ENCODE measurements at regions not wholly inside any gene's neighbourhood (a gene's known extent, or its start where the extent isn't known, plus 50 kb on each side); places are given as distances from the start of the nearest gene placed in this dataset.
"Not testable (repeated sequence)": the region's sequence is repeated elsewhere in the genome, so short reads cannot be mapped to it uniquely, and the experiment has no call there.

DNA sequence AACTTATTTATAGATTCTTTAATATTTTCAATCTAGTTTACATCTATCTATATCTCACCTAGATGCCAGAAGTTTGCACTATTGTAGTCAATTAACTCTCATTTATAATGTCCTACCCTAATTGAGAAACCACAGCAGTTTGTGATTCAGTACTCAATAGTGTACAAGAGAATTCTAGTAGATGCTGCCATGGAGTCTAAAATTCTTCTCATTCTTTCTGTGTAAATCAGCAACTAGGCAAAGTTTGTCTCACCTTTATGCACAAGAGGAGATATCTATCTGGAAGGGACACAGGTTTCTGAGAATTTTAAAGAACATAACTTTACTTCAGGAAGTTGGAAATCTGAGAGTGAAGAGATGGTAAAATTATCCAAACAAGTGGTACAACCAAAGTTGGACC, 173.0 kb upstream of the FBXL7 start:
- no peak for DNase-seq

DNA sequence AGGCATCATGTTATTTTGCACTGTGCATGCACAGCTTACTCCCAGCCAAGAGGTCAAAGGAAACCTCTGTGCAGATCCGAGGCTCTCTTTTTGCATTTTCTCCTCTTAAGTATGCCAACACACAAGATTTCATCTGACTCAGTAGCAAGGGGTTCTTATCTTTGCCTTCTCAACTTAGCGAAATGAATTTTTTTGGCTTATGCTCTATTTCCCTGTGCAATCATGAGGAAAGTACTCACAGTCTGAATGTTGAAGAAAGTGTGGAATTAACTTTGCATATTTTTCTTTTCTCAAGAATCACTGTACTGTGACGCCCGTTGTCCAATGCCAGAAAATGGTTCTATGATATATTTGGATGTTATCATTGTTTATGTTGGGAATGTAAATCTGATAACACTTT, 173.5 kb upstream of the FBXL7 start:
- no peak for DNase-seq

DNA sequence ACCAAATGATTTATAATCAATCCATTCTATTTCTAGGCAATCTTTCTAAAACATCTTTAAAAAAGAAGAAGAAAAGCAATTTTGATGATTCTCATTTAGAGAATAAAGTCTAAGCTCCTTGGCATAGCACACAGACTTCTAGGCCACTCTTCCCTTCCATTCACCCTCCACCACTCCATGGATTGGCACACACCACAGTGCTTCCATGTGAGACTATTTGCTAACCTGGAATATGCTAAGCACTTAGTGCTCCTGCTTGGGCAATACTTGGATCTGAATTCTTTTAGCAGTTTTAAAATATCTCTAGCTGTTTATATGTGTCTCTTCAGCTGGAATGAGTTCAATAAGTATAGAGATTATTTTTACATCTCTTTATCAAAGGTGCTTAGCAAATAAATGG, 177.6 kb upstream of the FBXL7 start:
- DNase-seq, result no peak

DNA sequence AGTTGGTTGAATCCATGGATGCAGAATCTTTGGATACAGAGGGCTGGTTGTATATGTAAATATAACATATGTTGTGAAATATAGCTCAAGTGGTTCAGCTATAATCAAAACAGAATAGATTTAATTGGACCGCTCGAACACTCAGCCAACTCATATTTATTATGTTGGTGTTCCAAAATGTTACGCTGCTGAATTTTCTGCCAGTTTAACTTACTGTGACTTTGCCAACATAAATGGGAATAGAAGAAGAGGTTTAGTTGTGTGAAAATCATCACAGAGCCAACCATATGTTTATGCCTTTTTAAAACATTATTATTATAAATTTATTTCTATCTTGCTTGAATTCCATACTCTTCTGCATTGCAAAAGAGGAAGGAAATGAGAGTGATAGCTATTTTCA, 178.2 kb upstream of the FBXL7 start:
- no peak for DNase-seq

DNA sequence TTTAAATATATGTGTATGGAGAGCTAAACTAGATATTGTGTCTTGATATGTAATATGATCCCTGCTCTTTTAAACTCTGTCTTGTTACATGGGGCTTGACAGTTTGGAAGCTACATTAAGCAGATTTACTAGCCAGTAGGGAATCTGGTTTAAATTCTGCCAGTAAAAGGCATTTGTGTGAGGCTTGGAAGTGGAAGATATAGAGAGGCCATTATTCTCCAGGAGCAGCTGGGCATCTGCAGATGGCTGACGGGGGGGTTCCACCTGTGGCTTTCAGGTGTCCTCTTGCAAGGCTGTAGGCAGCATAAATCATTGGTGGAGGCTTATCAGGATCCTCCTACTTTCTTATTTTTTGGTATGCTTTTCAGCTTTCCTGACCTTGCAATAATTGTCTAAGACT, 179.1 kb upstream of the FBXL7 start:
- no peak for DNase-seq

GRCh38 chr5:15304914-15305834, 194.8 kb upstream of the FBXL7 start:
- DNase-seq, result no peak

GRCh38 chr5:15304066-15304731, 195.8 kb upstream of the FBXL7 start:
- no peak for DNase-seq

GRCh38 chr5:15300141-15300540, 199.8 kb upstream of the FBXL7 start:
- no peak for DNase-seq

- no peak for DNase-seq
Measured at GRCh38 chr5:15290953-15291352, 209.0 kb upstream of the FBXL7 start.

DNA sequence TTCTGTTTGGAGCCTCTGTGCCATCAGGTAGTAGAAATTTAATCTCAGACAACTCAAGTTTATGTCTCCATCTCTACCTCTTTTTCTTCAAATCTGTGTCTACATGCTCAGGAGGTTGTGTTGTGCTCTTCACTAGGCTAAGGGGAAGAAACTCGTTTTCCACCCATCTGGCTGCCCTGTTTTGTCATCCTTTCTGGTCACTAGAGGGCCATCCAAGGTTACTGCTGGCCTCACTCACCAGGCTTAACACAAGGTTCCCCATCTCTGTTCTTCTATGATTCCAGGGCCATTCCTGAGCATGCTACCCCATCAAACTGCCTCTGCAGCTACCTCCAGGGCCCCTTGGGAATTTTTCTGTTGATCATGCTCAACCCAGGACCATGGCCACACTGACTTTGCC, 213.3 kb upstream of the FBXL7 start:
- DNase-seq, result no peak

DNA sequence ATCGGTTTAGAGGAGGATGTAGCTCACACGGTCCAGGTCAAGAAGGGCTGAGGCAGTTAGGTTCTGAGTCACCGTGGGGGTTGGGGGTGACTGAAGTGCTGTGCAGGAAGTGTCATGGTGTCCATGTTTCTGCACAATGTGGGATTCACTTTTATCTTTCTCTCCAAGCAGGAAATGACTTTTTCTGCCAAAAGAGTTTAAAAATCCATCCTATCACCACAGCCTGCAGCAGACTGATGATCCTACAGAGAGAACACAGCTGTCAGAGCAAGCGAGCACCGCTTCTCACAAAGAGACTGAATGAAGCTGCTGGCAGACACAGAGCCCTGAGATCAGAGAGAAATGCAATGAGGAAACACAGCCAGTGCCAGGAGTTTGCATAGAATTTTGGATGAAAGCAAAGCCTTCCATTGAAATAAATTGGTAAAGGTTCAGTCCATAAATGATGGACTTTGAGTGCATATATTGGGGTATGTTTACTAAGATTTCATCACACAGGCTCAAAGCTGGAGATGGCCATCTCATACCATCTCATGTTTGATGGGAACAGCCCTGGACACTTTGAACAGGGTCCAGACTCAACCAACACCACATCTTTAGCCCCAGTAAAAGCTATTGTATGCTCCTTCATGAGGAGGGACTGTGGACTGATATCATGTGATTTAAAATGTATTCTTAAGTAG, 213.9 kb upstream of the FBXL7 start:
- no peak for DNase-seq

GRCh38 chr5:15284706-15285105, 215.3 kb upstream of the FBXL7 start:
- DNase-seq, result no peak

- no peak for DNase-seq
Measured at GRCh38 chr5:15283076-15283475, 216.9 kb upstream of the FBXL7 start.

GRCh38 chr5:15282611-15283010, 217.4 kb upstream of the FBXL7 start:
- DNase-seq, result no peak

DNA sequence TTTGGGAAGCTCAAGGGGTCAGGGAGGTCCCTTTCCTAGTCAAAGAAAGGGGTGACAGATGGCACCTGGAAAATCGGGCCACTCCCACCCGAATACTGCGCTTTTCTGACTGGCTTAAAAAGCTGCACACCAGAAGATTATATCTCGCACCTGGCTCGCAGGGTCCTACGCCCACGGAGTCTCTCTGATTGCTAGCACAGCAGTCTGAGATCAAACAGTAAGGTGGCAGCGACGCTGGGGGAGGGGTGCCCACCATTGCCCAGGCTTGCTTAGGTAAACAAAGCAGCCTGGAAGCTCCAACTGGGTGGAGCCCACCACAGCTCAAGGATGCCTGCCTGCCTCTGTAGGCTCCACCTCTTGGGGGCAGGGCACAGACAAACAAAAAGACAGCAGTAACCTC, 228.4 kb upstream of the FBXL7 start:
- not testable (repeated sequence) for DNase-seq

DNA sequence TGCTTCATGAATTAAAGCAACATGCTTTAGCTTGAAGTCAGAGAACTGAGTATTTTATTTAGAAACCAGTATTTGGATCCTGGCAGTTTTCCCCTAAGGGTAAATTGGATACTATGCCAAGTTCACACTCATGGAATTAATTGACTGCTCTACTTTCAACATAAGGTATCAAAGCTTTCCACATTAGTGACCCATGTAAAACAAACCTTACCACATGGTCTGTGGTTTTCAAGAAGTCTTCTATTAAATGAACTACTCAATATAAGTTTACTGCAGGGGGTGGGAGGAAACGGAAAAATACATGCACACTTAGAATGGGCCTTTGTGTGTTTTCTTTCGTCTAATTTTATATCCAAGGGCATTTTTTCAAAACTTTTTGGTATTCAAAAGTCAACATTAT, 232.0 kb upstream of the FBXL7 start:
- no peak for DNase-seq

DNA sequence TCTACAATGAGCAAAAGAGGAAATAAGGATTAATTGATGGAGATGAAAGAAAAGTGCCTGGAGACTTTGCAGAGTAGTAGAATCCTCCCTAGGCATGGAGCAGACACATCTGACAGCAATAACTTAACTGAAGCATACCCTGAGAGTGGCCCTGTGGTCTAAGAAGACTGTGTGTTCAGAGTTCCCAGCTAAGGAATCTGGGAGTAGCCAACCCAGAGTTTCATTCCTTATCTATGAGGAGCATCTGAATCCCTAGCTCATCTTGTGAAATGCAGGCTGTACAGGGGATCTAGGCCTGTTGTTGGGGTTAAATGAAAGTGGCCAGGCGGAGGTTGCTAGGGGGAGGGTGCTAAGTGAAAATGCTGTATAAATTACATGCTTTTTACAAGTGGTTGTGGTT, 233.1 kb upstream of the FBXL7 start:
- no peak for DNase-seq

DNA sequence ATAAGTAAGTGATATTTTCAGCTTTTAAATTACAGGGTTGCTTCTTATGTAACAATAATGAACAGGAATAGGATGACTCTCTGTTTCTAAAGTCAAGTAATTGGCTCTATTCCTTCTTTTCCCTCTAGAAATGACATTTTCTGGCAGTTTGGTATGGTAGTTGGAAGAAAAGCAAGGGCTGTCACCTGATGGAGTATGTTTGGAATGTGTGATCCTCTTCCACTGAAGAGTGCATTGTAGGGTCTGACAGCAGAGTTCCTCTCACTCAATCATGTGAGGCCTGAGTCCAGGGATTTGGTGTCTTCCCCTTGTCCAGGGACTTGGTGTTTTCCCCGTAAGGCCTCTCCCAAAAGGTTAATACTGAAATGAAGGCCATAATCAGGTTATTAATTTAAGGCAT, 233.8 kb upstream of the FBXL7 start:
- no peak for DNase-seq

- no peak for DNase-seq
Measured at GRCh38 chr5:15263942-15264341, 236.0 kb upstream of the FBXL7 start.

DNA sequence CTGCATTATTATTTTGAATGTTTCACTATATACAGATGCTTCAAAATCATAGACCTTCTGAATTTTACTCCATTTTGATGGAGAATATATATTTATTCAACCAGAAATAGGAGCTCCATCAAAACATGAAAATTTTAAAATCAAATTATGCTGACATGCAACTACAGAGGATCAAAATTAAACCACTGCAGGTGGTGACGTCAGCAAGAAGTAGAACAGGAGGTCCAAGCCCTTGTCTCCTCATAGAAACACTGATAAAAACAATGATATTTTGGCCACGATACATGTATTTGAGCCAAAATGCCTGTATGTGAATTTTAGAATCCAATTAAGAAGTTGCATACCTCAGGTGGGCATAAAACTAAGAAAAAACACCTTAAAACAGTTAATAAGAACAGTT, 236.6 kb upstream of the FBXL7 start:
- DNase-seq, result no peak

- no peak for DNase-seq
Measured at GRCh38 chr5:15261269-15261995, 238.5 kb upstream of the FBXL7 start.

DNA sequence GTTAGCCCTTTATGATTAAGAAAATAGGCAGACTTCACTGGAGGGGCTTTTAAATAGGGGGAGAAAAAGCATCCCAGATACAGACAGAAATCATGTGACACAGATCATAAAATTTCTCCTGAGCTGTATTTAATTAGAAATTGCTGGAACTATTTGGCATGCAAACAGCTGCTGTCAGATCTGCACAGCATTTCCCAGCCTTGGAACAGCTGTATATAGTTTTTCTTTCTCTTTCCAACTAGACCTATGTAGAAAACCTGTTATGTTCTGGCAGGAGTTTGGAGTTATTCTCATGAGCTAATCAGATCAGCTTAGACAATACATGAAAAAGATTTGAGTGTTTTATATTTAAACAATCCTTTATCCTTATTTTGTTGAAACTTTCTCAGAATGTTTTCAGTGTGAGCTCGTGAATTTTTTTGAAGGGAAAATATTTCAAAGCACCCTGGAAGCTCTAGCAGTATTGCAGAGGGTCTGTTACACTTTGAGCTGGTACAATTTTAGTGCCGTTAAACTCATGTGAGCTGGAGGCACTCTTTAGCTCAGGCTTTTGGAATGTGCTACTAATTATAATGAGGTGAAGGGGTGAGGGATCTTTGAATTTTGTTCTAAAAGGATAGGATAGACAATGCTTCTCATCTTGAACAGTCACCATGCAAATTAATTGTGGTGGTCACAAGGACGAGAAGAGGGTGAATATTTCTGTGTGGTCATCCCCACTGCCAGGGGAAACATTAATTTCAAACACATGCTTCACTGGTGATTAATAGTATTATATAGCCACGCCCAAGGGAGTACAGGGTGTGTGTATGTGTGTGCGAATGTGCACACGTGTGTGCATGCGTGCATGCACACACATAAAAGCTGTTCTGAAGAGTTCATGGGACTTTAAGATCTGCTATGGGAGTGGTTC, 239.4 kb upstream of the FBXL7 start:
- DNase-seq, result no peak
